Endothelial cell of umbilical vein (primary cell): ENCODE measurements at regions not wholly inside any gene's neighbourhood (a gene's known extent, or its start where the extent isn't known, plus 50 kb on each side); places are given as distances from the start of the nearest gene placed in this dataset.

ENCODE experiments used
- BruUV-seq: library from RNA; stranded (reverse); fragments of 400-500 nt; replicated peaks from 2 replicates; lab custom pipeline; 2021; lab: Mats Ljungman, UMichigan
- CTCF ChIA-PET: fragments of 300-600, 350-600 bp; sonication (Branson Sonifier 250); formaldehyde crosslinking; loops from one replicate; lab custom pipeline; 2021; ENCODE audit warnings: antibody characterized with exemption, inconsistent platforms; lab: Charles Lee
- POLR2A ChIA-PET: fragments of 300-600, 350-600 bp; sonication (Branson Sonifier 250); formaldehyde crosslinking; loops from one replicate; lab custom pipeline; 2021; ENCODE audit warnings: antibody characterized with exemption, inconsistent platforms; lab: Charles Lee
- DNase-seq: peaks from one replicate; pipeline ENCODE4 v3.0.0-alpha.2; 2011; ENCODE audit warnings: low read depth, low spot score
- FAIRE-seq: peaks from 2 replicates; lab custom pipeline; 2011; peaks lifted over from hg19 to GRCh38; lab: Jason Lieb, UNC
- H2AFZ ChIP-seq: 2 replicates; pipeline ENCODE4 v1.6.0; 2012; ENCODE audit warnings: low read depth, low read length, control low read depth, inconsistent platforms
- H3K27ac ChIP-seq: 2 replicates; pipeline ENCODE4 v1.5.1; 2011; ENCODE audit warnings: low read depth, mild to moderate bottlenecking, control low read depth, low read length, moderate library complexity; ENCODE audit not compliant: insufficient read depth
- H3K27me3 ChIP-seq, 2 experiments: 2 replicates each; pipeline versions ENCODE4 v1.6.0 to v1.6.1; 2011; ENCODE audit warnings: low read length in 2 of 2, mixed read lengths in 1 of 2; ENCODE audit not compliant: control insufficient read depth in 2 of 2, insufficient read depth in 2 of 2
- H3K36me3 ChIP-seq, 2 experiments: 2 replicates in 1 of 2; 3 replicates in 1 of 2; pipeline ENCODE4 v1.5.1; 2011; ENCODE audit warnings: low read length in 2 of 2, mild to moderate bottlenecking in 1 of 2, moderate library complexity in 1 of 2; ENCODE audit not compliant: control insufficient read depth in 2 of 2, insufficient read depth in 2 of 2; ENCODE audit errors: extremely low read depth in 1 of 2
- H3K4me1 ChIP-seq: 3 replicates; pipeline ENCODE4 v1.5.1; 2011; ENCODE audit warnings: mild to moderate bottlenecking, low read length; ENCODE audit not compliant: control insufficient read depth, insufficient read depth; ENCODE audit errors: extremely low read depth
- H3K4me2 ChIP-seq: 2 replicates; pipeline ENCODE4 v1.6.1; 2011; ENCODE audit warnings: low read length, control low read depth, mixed read lengths; ENCODE audit not compliant: insufficient read depth
- H3K4me3 ChIP-seq, 3 experiments: fragments of 200-600 bp in 1 of 3; sonication (generic), shearing (Covaris generic) in 1 of 3; replicated peaks in 1 of 3; 2 replicates each; pipeline ENCODE4 v1.5.1; 2011 to 2016; ENCODE audit warnings: control low read depth in 3 of 3, low read length in 3 of 3, mild to moderate bottlenecking in 2 of 3, inconsistent platforms in 1 of 3, low read depth in 1 of 3, moderate library complexity in 1 of 3; ENCODE audit not compliant: insufficient read depth in 1 of 3
- H3K79me2 ChIP-seq: 2 replicates; pipeline ENCODE4 v1.6.0; 2012; ENCODE audit warnings: low read length, inconsistent platforms; ENCODE audit not compliant: control insufficient read depth, insufficient read depth
- H3K9ac ChIP-seq: replicated peaks from 2 replicates; pipeline ENCODE3; 2011; ENCODE audit warnings: low read length, control low read depth; ENCODE audit not compliant: insufficient read depth; ENCODE audit errors: extremely low read depth
- H3K9me1 ChIP-seq: replicated peaks from 3 replicates; pipeline ENCODE4 v1.6.0; 2011; ENCODE audit warnings: mild to moderate bottlenecking, low read length; ENCODE audit not compliant: control insufficient read depth, insufficient read depth; ENCODE audit errors: extremely low read depth
- H3K9me3 ChIP-seq: replicated peaks from 2 replicates; pipeline ENCODE4 v1.5.1; 2012; ENCODE audit warnings: low read length, inconsistent platforms; ENCODE audit not compliant: control insufficient read depth, insufficient read depth
- H4K20me1 ChIP-seq: replicated peaks from 2 replicates; pipeline ENCODE3; 2011; ENCODE audit warnings: mild to moderate bottlenecking, low read length; ENCODE audit not compliant: control insufficient read depth, insufficient read depth; ENCODE audit errors: extremely low read depth
- EZH2 ChIP-seq: IDR thresholded peaks from 2 replicates; pipeline ENCODE4 v1.6.1; 2012; ENCODE audit warnings: borderline replicate concordance, low read depth, mild to moderate bottlenecking, moderate library complexity, low read length, inconsistent platforms; ENCODE audit not compliant: severe bottlenecking
- FOS ChIP-seq: IDR thresholded peaks from 2 replicates; pipeline ENCODE4 v1.6.1; 2011; ENCODE audit warnings: mild to moderate bottlenecking, low read length, moderate library complexity, borderline replicate concordance; ENCODE audit not compliant: insufficient read depth
- GATA2 ChIP-seq: IDR thresholded peaks from 2 replicates; pipeline ENCODE4 v1.7.0; 2011; ENCODE audit warnings: low read depth, mild to moderate bottlenecking, moderate library complexity, mixed read lengths, low read length; ENCODE audit not compliant: insufficient read length, insufficient read depth
- JUN ChIP-seq: IDR thresholded peaks from 2 replicates; pipeline ENCODE4 v1.6.1; 2011; ENCODE audit warnings: borderline replicate concordance, low read depth; ENCODE audit not compliant: insufficient read length, insufficient read depth
- MYC ChIP-seq: IDR thresholded peaks from one replicate; pipeline ENCODE4 v1.6.1; 2011; ENCODE audit warnings: mild to moderate bottlenecking, low read depth, low read length
- POLR2A ChIP-seq: IDR thresholded peaks from 2 replicates; pipeline ENCODE4 v1.6.1; 2012; ENCODE audit warnings: low read depth, mild to moderate bottlenecking, control low read depth, low read length
- POLR2AphosphoS5 ChIP-seq: IDR thresholded peaks from 2 replicates; pipeline ENCODE4 v1.6.1; 2012; ENCODE audit warnings: low read depth, mild to moderate bottlenecking, control low read depth, low read length, moderate library complexity; ENCODE audit not compliant: insufficient read depth
- dilution Hi-C: fragments of 300-500 bp; cut with MboI; formaldehyde crosslinking; loops from one replicate; pipeline ENCODE4 v1.15.0; 2019; ENCODE audit warnings: low sequenced_read_pairs; ENCODE audit not compliant: extremely low pct_ligation_motif_present
- intact Hi-C: fragments of 100-400 bp; cut with micrococcal nuclease; formaldehyde crosslinking; loops from one replicate; pipeline ENCODE4 v1.10.0; 2022
- TF ChIP-seq, protein P1 (sequence below), 2 donors: IDR thresholded peaks; 1 replicate in 1 of 2; 2 replicates in 1 of 2; pipeline ENCODE4 v1.5.1; 2011; ENCODE audit warnings: low read length in 2 of 2, mild to moderate bottlenecking in 2 of 2, moderate library complexity in 2 of 2, control low read depth in 1 of 2, inconsistent platforms in 1 of 2, low read depth in 1 of 2; ENCODE audit not compliant: insufficient read depth in 1 of 2; ENCODE audit errors: extremely low read depth in 1 of 2
- TF ChIP-seq, protein P2 (sequence below): IDR thresholded peaks from 2 replicates; pipeline ENCODE4 v1.6.1; 2011; ENCODE audit not compliant: insufficient read depth, insufficient read length

DNA sequence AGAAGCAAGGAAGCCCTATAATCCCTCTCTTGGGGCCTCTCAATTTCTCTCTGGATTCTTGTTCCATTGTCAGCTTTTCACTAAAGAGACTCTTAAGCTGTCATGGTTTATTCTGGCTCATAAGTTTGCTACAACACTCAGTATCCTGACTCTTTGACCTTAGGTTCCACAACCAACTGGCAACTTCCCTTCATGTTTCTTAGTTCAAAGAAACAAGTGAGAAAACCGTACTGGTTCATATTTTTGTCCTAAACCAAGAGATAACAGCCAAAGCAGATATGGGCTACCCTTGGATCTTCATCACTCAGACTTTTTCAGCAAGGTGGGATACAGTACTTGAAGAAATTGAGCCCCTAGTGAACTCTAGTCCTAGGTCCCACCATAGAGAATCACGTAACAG is 109.9 kb upstream of the CRIM1 start:
- H4K20me1 ChIP-seq: no peaks in the 10 kb centered on the region
- H2AFZ ChIP-seq: no peak overlapping the region
- H3K4me1 ChIP-seq: no peaks in the 10 kb centered on the region
- no peak overlapping the region for H3K4me3 ChIP-seq
- FAIRE-seq: peak; percentile 33
- no peak overlapping the region for H3K9ac ChIP-seq
- TF ChIP-seq EZH2 (no peak), GATA2 (no peak), MYC (no peak), JUN (no peak)
- TF ChIP-seq, protein P1, sequence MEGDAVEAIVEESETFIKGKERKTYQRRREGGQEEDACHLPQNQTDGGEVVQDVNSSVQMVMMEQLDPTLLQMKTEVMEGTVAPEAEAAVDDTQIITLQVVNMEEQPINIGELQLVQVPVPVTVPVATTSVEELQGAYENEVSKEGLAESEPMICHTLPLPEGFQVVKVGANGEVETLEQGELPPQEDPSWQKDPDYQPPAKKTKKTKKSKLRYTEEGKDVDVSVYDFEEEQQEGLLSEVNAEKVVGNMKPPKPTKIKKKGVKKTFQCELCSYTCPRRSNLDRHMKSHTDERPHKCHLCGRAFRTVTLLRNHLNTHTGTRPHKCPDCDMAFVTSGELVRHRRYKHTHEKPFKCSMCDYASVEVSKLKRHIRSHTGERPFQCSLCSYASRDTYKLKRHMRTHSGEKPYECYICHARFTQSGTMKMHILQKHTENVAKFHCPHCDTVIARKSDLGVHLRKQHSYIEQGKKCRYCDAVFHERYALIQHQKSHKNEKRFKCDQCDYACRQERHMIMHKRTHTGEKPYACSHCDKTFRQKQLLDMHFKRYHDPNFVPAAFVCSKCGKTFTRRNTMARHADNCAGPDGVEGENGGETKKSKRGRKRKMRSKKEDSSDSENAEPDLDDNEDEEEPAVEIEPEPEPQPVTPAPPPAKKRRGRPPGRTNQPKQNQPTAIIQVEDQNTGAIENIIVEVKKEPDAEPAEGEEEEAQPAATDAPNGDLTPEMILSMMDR (IDR thresholded peaks at IDR 0.05; ENCODE audit: extremely low read depth in 1 of 2, insufficient read depth in 1 of 2, low read depth in 1 of 2, low read length in 2 of 2): no peak
- TF ChIP-seq, protein P2, sequence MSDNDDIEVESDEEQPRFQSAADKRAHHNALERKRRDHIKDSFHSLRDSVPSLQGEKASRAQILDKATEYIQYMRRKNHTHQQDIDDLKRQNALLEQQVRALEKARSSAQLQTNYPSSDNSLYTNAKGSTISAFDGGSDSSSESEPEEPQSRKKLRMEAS: no peak
- H3K9me3 ChIP-seq: no peaks in the 10 kb centered on the region
- CTCF ChIA-PET: no interaction called here
- dilution Hi-C loops (no loop called here), intact Hi-C loops (no loop called here)
- H3K4me2 ChIP-seq: no peak overlapping the region
- POLR2A ChIA-PET: no interaction called here
- no peak for DNase-seq
- H3K9me1 ChIP-seq: no peaks in the 10 kb centered on the region
- no peaks in the 10 kb centered on the region for H3K27me3 ChIP-seq
- H3K36me3 ChIP-seq: no peaks in the 10 kb centered on the region
- no peaks in the 10 kb centered on the region for H3K79me2 ChIP-seq
- no peak overlapping the region for H3K27ac ChIP-seq
- no TSS peak for BruUV-seq

DNA sequence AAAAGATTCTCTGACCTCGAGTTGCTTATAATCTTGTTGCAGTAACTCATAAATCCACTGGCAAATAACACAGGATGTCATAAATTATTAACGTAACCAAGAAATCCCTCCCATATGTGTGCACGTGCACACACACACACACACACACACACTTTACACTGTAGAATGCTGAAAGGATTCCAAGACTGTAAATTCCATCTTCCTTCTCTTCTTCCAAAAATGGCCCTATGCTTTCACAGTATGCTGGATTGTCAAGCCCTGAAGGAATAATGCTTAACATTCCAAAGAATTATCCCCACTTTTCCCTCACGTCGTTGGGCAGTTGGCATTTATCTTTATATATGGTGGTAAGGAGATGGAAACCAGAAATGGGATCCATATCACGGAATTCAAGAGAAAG is 117.5 kb upstream of the CRIM1 start:
- Histone ChIP-seq H3K4me1 (no peaks in the 10 kb centered on the region), H3K27me3 (peaks cover 0 to 5% of the 10 kb centered on the region in 2 experiments), H3K27ac (no peak overlapping the region), H3K4me2 (no peak overlapping the region), H3K9ac (no peak overlapping the region), H3K9me1 (no peaks in the 10 kb centered on the region), H3K79me2 (no peaks in the 10 kb centered on the region), H3K9me3 (no peaks in the 10 kb centered on the region), H2AFZ (no peak overlapping the region), H4K20me1 (no peaks in the 10 kb centered on the region), H3K4me3 (no peak overlapping the region), H3K36me3 (no peaks in the 10 kb centered on the region)
- intact Hi-C loops: no loop called here
- DNase-seq: no peak
- POLR2A ChIA-PET: no interaction called here
- CTCF ChIA-PET: no interaction called here
- BruUV-seq: no TSS peak
- no peak for FAIRE-seq
- TF ChIP-seq MYC: no peak
- TF ChIP-seq POLR2A: no peak
- TF ChIP-seq, protein P1 (IDR thresholded peaks at IDR 0.05; ENCODE audit: extremely low read depth in 1 of 2, insufficient read depth in 1 of 2, low read depth in 1 of 2, low read length in 2 of 2): no peak
- no peak for TF ChIP-seq GATA2
- TF ChIP-seq JUN: no peak
- TF ChIP-seq POLR2AphosphoS5: no peak
- TF ChIP-seq, protein P2: no peak
- TF ChIP-seq EZH2: no peak
- TF ChIP-seq FOS: no peak
- dilution Hi-C loops: no loop called here
